ENCODE measurements at regions not wholly inside any gene's neighbourhood (a gene's known extent, or its start where the extent isn't known, plus 50 kb on each side); places are given as distances from the start of the nearest gene placed in this dataset.

GRCh38 chr5:74206579-74207550 is 433.7 kb downstream of the ENC1 start:
- DNase-seq = no peak

GRCh38 chr5:74205767-74206578 is 434.6 kb downstream of the ENC1 start:
- no peak for DNase-seq

- no peak for DNase-seq
These were observed 439.0 kb downstream of the ENC1 start for GRCh38 chr5:74201334-74202081.

GRCh38 chr5:74200560-74200959 is 440.0 kb downstream of the ENC1 start:
- peak; percentile 17 for DNase-seq

- no peak for DNase-seq
These were observed 440.9 kb downstream of the ENC1 start for GRCh38 chr5:74199436-74200210.

GRCh38 chr5:74199005-74199404 is 441.5 kb downstream of the ENC1 start:
- no peak for DNase-seq

GRCh38 chr5:74198156-74198555 is 442.4 kb downstream of the ENC1 start:
- no peak for DNase-seq

DNA sequence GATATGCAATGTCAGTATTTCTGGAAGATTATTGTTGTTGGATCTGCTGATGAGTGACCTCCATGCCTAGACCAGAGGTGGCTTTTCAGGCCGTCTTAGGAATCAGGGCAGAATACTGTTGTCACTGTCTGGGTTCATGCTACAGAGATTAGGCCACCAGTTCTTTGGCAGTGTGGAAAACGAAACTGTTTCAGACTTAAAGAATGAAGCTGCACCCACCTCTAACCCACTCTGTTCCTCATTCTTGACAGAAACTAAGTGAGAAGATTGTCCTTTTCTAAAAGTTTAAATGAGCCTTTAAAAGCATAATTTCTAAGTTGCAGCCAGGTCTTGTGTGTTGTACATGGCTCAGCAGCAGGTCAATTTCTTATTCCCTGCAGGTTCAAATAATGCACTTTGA is 444.3 kb downstream of the ENC1 start:
- no peak for DNase-seq

DNA sequence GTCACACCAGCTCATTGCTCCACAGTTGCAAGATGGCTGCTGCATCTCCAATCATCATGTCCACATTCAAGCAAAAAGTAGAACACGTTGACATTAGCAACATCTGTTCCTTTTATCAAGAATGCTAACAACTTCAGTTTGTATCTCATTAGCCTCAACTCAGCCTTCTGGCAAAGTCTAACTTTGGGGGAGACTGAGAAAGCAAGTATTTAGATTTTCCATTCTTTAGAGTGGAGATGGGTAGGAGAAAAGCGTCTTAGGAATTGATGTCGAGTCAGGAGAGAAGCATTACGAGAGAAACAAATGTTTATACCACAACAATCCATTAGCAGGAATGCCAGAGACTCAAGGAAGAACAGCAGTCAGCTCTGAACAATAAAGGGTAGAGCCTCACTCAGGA is 446.3 kb downstream of the ENC1 start:
- no peak for DNase-seq

- no peak for DNase-seq
These were observed 447.8 kb downstream of the ENC1 start for GRCh38 chr5:74192606-74193299.

GRCh38 chr5:74188351-74189105 is 452.0 kb downstream of the ENC1 start:
- DNase-seq = no peak

GRCh38 chr5:74187757-74188156 is 452.8 kb downstream of the ENC1 start:
- DNase-seq = no peak

DNA sequence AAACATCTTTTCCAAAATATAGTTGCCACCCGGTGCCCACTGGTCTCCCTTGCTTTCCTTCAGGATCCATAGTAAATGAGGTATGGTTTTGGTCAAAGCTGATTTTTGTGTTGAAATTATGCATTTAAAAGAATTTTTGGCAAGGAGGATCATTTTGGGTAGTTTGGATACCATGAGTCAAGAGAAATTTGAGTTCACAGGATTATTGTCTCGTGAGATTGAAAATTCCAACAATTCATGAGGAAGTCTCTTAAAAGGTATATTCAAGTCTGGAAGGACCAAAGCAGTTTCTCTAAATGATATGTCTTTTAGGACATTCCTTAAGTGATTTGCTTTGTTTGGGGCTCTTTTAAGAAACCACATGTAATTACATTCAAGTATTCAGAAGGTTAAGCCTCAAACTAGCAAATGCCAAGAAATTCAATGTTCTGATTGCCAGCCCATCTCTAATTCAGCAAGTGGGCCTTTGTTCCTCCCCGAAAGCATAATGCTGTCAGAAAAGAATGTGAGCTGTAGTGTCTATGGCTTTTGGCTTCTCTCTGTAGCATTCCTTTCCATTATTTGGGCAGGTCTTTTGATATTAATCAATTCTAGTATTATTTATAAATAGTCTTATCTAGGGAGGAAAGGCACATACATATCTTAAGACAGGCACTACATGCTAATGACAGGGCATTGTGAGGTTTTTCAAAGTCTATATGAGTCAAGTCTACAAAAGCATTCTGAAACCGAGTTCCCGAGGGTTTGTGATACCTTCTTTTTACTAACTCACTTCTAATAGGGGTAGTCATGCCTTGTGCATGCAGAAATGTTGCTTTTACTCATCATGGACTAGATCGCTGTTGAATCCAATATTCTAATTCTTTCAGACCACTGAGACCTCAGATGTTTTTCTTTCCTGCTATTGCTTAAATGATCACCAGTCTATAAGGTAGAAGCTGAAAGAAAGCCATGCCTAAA is 453.9 kb downstream of the ENC1 start:
- no peak for DNase-seq

- peak; percentile 25 for DNase-seq
These were observed 454.9 kb downstream of the ENC1 start for GRCh38 chr5:74185599-74185998.

GRCh38 chr5:74184649-74185048 is 455.9 kb downstream of the ENC1 start:
- no peak for DNase-seq

- no peak for DNase-seq
These were observed 457.5 kb downstream of the ENC1 start for GRCh38 chr5:74183041-74183440.

DNA sequence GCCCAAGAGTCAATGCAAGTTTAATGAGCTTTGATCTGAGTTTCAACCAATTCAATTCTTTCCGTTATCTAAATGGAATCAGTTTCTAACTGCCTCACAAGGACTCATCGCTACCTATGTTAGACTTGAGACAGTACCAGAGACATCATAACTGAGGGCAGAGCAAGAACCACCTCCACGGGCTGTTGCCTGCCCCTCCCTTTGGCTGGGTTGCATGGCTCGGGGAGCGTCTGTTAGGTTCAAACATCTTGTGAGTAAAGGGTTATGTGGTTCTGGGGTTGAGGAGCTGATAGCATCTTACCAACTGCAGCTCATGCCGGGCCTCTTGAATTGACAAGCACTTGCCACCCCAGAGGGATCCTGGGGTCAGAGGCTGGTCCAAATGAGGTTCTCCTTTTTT is 457.9 kb downstream of the ENC1 start:
- no peak for DNase-seq

- no peak for DNase-seq
These were observed 460.8 kb downstream of the ENC1 start for GRCh38 chr5:74179701-74180100.

DNA sequence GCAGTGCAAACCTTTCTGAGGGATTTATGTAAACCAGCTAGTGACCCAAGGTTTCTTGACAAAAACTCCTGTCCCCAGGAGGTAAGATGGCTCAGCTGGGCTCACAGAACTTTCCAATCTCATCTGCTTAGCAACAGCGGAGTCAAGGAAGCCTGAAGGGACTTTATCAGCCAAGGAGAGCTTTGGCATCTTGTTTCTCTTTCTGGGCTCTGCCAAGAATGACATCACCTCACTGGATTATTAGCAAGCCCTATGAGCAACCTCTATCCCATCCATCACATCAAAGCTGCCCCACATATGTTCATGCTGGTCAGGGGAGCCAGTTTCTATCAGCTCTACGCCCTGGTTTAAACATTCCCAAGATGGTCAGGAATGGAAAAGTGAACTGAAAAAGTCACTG is 461.3 kb downstream of the ENC1 start:
- no peak for DNase-seq

- no peak for DNase-seq
These were observed 462.6 kb downstream of the ENC1 start for GRCh38 chr5:74177961-74178360.

All from retina (tissue), 1 donor.